GM12864 (cell line): ENCODE measurements at regions not wholly inside any gene's neighbourhood (a gene's known extent, or its start where the extent isn't known, plus 50 kb on each side); places are given as distances from the start of the nearest gene placed in this dataset.

ENCODE experiments used
- DNase-seq: peaks from one replicate; pipeline ENCODE4 v3.0.0-alpha.2; 2011; ENCODE audit warnings: low read depth
- H3K4me3 ChIP-seq: 2 replicates; pipeline ENCODE4 v1.5.1; 2011; ENCODE audit warnings: mild to moderate bottlenecking, low read depth, low read length, control low read depth
- TF ChIP-seq, protein P1 (sequence below): IDR thresholded peaks from 2 replicates; pipeline ENCODE4 v1.5.1; 2011; ENCODE audit warnings: low read depth, mild to moderate bottlenecking, moderate library complexity, low read length, control low read depth, inconsistent platforms; ENCODE audit errors: missing control alignments

- TF ChIP-seq, protein P1, sequence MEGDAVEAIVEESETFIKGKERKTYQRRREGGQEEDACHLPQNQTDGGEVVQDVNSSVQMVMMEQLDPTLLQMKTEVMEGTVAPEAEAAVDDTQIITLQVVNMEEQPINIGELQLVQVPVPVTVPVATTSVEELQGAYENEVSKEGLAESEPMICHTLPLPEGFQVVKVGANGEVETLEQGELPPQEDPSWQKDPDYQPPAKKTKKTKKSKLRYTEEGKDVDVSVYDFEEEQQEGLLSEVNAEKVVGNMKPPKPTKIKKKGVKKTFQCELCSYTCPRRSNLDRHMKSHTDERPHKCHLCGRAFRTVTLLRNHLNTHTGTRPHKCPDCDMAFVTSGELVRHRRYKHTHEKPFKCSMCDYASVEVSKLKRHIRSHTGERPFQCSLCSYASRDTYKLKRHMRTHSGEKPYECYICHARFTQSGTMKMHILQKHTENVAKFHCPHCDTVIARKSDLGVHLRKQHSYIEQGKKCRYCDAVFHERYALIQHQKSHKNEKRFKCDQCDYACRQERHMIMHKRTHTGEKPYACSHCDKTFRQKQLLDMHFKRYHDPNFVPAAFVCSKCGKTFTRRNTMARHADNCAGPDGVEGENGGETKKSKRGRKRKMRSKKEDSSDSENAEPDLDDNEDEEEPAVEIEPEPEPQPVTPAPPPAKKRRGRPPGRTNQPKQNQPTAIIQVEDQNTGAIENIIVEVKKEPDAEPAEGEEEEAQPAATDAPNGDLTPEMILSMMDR: no peak
- DNase-seq: no peak
- H3K4me3 ChIP-seq: no peak overlapping the region
Measured at GRCh38 chr2:37827911-37828511, 97.1 kb upstream of the RMDN2 start.

DNA sequence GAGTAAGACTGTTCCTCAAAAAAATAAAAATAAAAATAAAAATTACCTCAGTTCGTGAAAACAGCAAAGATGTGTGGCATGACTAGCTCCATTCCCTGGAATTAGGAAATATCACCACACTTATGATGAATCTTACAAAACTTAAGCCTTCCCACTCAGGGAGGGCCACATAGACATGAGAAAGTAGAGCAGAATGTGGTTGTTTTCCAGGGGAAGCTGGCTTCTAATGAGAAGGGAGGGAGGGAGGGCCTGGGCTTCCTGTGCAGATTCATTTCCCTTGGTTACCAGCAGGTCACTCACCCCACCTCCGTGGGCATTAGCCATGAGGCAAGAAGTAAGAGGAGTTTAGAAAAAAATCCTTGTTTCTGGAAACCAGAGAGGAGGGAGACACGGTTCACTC, 95.9 kb upstream of the RMDN2 start:
- H3K4me3 ChIP-seq: no peak overlapping the region
- TF ChIP-seq, protein P1: no peak
- DNase-seq: no peak

GRCh38 chr2:37829616-37830395, 95.3 kb upstream of the RMDN2 start:
- no peak for DNase-seq
- TF ChIP-seq, protein P1: no peak
- H3K4me3 ChIP-seq: no peak overlapping the region

DNA sequence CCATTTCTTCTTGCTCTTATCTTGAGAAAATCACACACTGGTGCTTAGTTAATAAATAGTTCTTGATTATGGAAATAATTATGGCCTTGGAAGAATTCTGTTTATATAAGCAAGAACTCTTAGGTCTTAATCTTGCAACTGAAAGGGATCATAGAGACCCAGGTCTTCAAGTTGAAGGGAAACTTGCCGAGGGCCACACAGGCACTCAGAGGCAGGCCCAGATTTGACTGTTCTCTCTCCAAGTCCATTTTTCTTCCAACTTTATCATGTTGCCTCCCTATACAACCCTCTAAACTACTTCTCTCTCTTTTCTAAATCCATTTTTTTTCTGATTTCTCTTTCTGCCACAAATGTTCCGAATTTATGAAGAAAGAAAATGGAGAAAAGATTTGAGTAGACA, 94.5 kb upstream of the RMDN2 start:
- no peak for DNase-seq

DNA sequence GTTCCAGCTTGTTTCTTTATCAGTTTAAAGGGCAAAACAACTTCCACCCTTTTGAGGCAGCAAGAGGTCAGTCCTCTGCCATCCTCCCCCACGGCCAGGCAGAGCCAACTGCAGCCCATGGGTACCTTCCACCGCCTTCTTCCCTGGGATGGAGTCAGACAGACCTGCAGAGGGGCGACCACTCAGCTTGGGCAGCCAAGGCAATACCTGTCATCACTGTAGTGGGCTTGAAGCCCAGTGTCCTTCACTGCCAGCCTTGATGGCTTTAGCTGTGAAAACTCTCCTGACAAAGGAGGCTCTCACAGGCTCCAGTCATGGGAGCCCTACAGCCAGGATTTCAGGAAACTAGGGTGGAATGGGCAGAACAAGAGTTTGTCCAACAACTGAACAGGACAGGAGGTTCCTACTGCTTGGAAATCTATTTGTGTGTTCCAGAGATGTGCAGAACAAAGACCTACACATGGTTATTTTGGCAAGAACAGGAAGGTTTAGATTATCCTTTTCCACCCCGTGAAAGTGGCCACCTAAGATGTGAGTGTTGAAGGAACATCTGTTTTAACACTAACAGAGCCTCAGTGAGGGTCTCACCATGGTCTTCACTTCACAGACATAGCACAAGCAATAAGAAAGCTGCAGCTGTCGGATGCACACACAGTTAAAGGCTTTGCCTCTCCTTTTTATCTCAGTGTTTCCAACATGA, 93.9 kb upstream of the RMDN2 start:
- TF ChIP-seq, protein P1: no peak
- no peak overlapping the region for H3K4me3 ChIP-seq
- no peak for DNase-seq

More for the DNA sequence above, 94.5 kb upstream of the RMDN2 start:
- H3K4me3 ChIP-seq: no peak overlapping the region
- TF ChIP-seq, protein P1: no peak

DNA sequence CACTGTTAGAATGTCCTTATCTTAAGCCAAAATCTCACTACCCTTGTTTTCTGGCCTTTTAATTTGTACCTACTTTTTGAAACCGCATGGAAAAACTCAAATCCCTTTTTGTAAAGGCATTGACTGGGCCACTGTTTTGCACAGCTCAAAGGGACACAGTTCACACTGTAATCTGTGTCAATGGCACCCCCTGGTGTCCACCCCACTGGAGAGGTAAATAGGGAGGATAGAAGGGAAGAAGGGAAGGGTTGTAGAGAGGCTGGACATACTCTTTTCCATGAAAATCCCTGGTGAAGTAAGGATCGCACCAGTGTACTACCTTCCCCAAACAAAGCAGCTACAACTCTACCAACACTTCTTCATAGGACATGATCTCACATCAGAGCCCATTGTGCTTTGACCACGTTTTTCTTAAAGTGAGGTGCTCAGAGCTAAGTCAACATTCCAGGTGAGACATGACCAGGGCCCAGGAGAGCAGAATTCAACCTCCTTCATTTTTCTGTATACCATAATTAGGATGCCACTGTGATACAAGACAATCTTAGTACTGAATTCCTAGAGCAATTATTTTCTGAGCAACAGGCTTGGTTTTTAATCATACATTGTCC, 92.4 kb upstream of the RMDN2 start:
- TF ChIP-seq, protein P1: peak; percentile 71
- no peak overlapping the region for H3K4me3 ChIP-seq
- DNase-seq: peak; percentile 57
